ENCODE measurements at regions not wholly inside any gene's neighbourhood (a gene's known extent, or its start where the extent isn't known, plus 50 kb on each side); places are given as distances from the start of the nearest gene placed in this dataset.

GRCh38 chr20:18973529-18974173, 160.1 kb downstream of the SCP2D1 start:
- H3K4me1 ChIP-seq = peaks cover 0 to 10% (median 0%) of the 10 kb centered on the region in 6 donors
- peak overlapping the region in 4 of 8 donors; percentile 14 to 43 (median 28) for H3K27ac ChIP-seq
- no peak overlapping the region for H3K4me3 ChIP-seq
- H3K9me3 ChIP-seq = no peaks in the 10 kb centered on the region
- H3K36me3 ChIP-seq = no peaks in the 10 kb centered on the region
- TF ChIP-seq POLR2A (IDR thresholded peaks at IDR 0.05) (no peak), POLR2AphosphoS5 (IDR thresholded peaks at IDR 0.05) (peak in 2 of 3 donors; percentile 67)
- no peak for DNase-seq
- 46 to 68% (median 66%) methylated on average over 7 of the region's 7 CpGs for WGBS, 5 donors
- intact Hi-C loops (cut with DNase I; ENCODE audit: low total_unique reads) = no loop called here
- H3K27me3 ChIP-seq (replicated peaks in 1 of 7) = no peaks in the 10 kb centered on the region

GRCh38 chr20:18974660-18975059, 161.1 kb downstream of the SCP2D1 start:
- Histone ChIP-seq H3K9me3 (no peaks in the 10 kb centered on the region), H3K36me3 (no peaks in the 10 kb centered on the region), H3K4me3 (no peak overlapping the region), H3K4me1 (peaks cover 0 to 10% (median 0%) of the 10 kb centered on the region in 6 donors), H3K27ac (peak overlapping the region in 1 of 8 donors; percentile 38), H3K27me3 (replicated peaks in 1 of 7) (peaks cover 0 to 6% (median 0%) of the 10 kb centered on the region in 7 donors)
- intact Hi-C loops (cut with DNase I; ENCODE audit: low total_unique reads) = no loop called here
- no peak for DNase-seq
- TF ChIP-seq POLR2A (IDR thresholded peaks at IDR 0.05) = no peak
- TF ChIP-seq CTCF (IDR thresholded peaks at IDR 0.05 in 8 of 11, conservative IDR thresholded peaks at IDR 0.05 in 3 of 11) = no peak
- no peak for TF ChIP-seq POLR2AphosphoS5 (IDR thresholded peaks at IDR 0.05)
- WGBS, 5 donors = 78 to 100% (median 87%) methylated on average over 1 of the region's 1 CpG

- Histone ChIP-seq H3K36me3 (no peaks in the 10 kb centered on the region), H3K4me3 (no peak overlapping the region), H3K9me3 (no peaks in the 10 kb centered on the region), H3K4me1 (peaks cover 0 to 10% (median 0%) of the 10 kb centered on the region in 6 donors), H3K27ac (no peak overlapping the region), H3K27me3 (replicated peaks in 1 of 7) (peaks cover 0 to 6% (median 0%) of the 10 kb centered on the region in 7 donors)
- intact Hi-C loops (cut with DNase I; ENCODE audit: low total_unique reads) = no loop called here
- WGBS, 5 donors = 66 to 91% (median 76%) methylated on average over 2 of the region's 2 CpGs
- no peak for TF ChIP-seq CTCF (IDR thresholded peaks at IDR 0.05 in 8 of 11, conservative IDR thresholded peaks at IDR 0.05 in 3 of 11)
- DNase-seq = no peak
Observed at GRCh38 chr20:18977441-18977840, 163.9 kb downstream of the SCP2D1 start.

- intact Hi-C loops (cut with DNase I; ENCODE audit: low total_unique reads) = no loop called here
- WGBS, 5 donors = 26 to 34% (median 27%) methylated on average over 2 of the region's 2 CpGs
- Histone ChIP-seq H3K9me3 (no peaks in the 10 kb centered on the region), H3K4me1 (peaks cover 0 to 3% (median 0%) of the 10 kb centered on the region in 6 donors), H3K27ac (no peak overlapping the region), H3K4me3 (no peak overlapping the region), H3K27me3 (replicated peaks in 1 of 7) (peaks cover 0 to 6% (median 0%) of the 10 kb centered on the region in 7 donors), H3K36me3 (no peaks in the 10 kb centered on the region)
- DNase-seq = no peak
- TF ChIP-seq CTCF (IDR thresholded peaks at IDR 0.05 in 8 of 11, conservative IDR thresholded peaks at IDR 0.05 in 3 of 11) (no peak), POLR2AphosphoS5 (IDR thresholded peaks at IDR 0.05) (no peak), POLR2A (IDR thresholded peaks at IDR 0.05) (no peak)
Observed at GRCh38 chr20:18978311-18978710, 164.7 kb downstream of the SCP2D1 start.
